Stomach (tissue), 8 donors: ENCODE measurements at regions not wholly inside any gene's neighbourhood (a gene's known extent, or its start where the extent isn't known, plus 50 kb on each side); places are given as distances from the start of the nearest gene placed in this dataset.

Source experiments
- DNase-seq, 2 donors: peaks; one replicate each; pipeline versions ENCODE4 v3.0.0 to v3.0.0-alpha.2; 2013 to 2019
- H3K27ac ChIP-seq, 5 donors: fragments of 200-600 bp in 4 of 5; sonication (generic) in 4 of 5; one replicate each; pipeline ENCODE4 v1.5.1; 2013 to 2019; ENCODE audit warnings: mild to moderate bottlenecking in 1 of 5, moderate library complexity in 1 of 5
- H3K27me3 ChIP-seq, 3 donors: fragments of 200-600 bp; sonication (generic); one replicate each; pipeline ENCODE4 v1.5.1; 2017 to 2019; ENCODE audit warnings: mixed run types in 1 of 3
- H3K36me3 ChIP-seq, 4 donors: fragments of 200-600 bp; sonication (generic); 1 replicate in 3 of 4; 2 replicates in 1 of 4; pipeline ENCODE4 v1.5.1; 2016 to 2019
- H3K4me1 ChIP-seq, 4 donors: fragments of 200-600 bp; sonication (generic); one replicate each; pipeline ENCODE4 v1.5.1; 2016 to 2019
- H3K4me3 ChIP-seq, 4 donors: fragments of 200-600 bp; sonication (generic) in 3 of 4; one replicate each; pipeline ENCODE4 v1.5.1; 2016 to 2019; ENCODE audit warnings: mild to moderate bottlenecking in 1 of 4
- H3K9me3 ChIP-seq, 4 donors: fragments of 200-600 bp; sonication (generic); one replicate each; pipeline ENCODE4 v1.5.1; 2016 to 2019
- EP300 ChIP-seq: sonication (generic); formaldehyde crosslinking; IDR thresholded peaks from one replicate; pipeline ENCODE4 v1.6.1; 2017; ENCODE audit warnings: antibody characterized with exemption
- POLR2A ChIP-seq, 4 donors: fragments of 450-650 bp; IDR thresholded peaks; one replicate each; pipeline ENCODE4 v1.6.1; 2016; ENCODE audit warnings: antibody characterized with exemption in 4 of 4, control low read depth in 2 of 4, mild to moderate bottlenecking in 1 of 4, moderate library complexity in 1 of 4
- POLR2AphosphoS5 ChIP-seq, 3 donors: sonication (generic); formaldehyde crosslinking; IDR thresholded peaks; one replicate each; pipeline ENCODE4 v1.6.1; 2016; ENCODE audit warnings: antibody characterized with exemption in 3 of 3
- WGBS, 5 donors: extraction: QIAGEN DNeasy Blood & Tissue Kit in 3 of 5; methylation state at CpG; one replicate each; pipeline versions ENCODE4 v1.1.5 to v1.1.7; 2013 to 2018; 5-methylcytosine and 5-hydroxymethylcytosine counted together
- intact Hi-C: fragments of 100-400 bp; cut with DNase I; formaldehyde crosslinking; loops from one replicate; pipeline ENCODE4 v1.15.1; 2023; ENCODE audit warnings: low total_unique reads
- TF ChIP-seq, protein P1 (sequence below), 7 experiments: fragments of 450-650 bp in 4 of 7; fragments of 200-600 bp in 3 of 7; sonication (generic) in 3 of 7; IDR thresholded peaks; one replicate each; pipeline ENCODE4 v1.5.1; 2016 to 2019; ENCODE audit warnings: antibody characterized with exemption in 7 of 7, control low read depth in 2 of 7, mild to moderate bottlenecking in 1 of 7
- donor health status: healthy with polysubstance abuse.
- donor health status: Bipolar disorder and iron deficiency.
- donor health status: healthy.

DNA sequence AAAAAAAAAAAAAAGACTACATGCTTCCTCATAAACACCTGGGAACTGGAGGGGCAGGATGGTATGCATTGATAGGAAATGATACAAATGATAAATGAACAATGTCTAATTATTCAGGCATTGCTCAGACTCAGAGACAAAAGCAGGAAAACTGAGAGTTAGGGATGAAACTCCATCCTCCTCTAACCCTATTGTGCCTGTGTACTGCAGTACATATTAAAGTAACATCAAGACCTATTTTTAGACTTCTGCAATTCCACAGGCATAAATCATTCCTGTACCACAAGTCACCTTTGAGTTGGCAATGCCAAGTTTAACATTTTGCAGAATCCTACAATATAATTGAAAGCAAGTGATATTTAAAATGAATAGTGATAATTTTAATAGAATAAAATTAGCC, 156.5 kb upstream of the USP15 start:
- intact Hi-C loops = no loop called here
- peaks cover 0 to 2% (median 0%) of the 10 kb centered on the region in 4 donors for H3K9me3 ChIP-seq
- no peaks in the 10 kb centered on the region for H3K4me1 ChIP-seq
- H3K36me3 ChIP-seq = no peaks in the 10 kb centered on the region
- TF ChIP-seq POLR2AphosphoS5 (IDR thresholded peaks at IDR 0.05) (no peak), POLR2A (IDR thresholded peaks at IDR 0.05) (no peak), EP300 (no peak)
- TF ChIP-seq, protein P1, sequence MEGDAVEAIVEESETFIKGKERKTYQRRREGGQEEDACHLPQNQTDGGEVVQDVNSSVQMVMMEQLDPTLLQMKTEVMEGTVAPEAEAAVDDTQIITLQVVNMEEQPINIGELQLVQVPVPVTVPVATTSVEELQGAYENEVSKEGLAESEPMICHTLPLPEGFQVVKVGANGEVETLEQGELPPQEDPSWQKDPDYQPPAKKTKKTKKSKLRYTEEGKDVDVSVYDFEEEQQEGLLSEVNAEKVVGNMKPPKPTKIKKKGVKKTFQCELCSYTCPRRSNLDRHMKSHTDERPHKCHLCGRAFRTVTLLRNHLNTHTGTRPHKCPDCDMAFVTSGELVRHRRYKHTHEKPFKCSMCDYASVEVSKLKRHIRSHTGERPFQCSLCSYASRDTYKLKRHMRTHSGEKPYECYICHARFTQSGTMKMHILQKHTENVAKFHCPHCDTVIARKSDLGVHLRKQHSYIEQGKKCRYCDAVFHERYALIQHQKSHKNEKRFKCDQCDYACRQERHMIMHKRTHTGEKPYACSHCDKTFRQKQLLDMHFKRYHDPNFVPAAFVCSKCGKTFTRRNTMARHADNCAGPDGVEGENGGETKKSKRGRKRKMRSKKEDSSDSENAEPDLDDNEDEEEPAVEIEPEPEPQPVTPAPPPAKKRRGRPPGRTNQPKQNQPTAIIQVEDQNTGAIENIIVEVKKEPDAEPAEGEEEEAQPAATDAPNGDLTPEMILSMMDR (IDR thresholded peaks at IDR 0.05) = no peak
- no peak overlapping the region for H3K4me3 ChIP-seq
- H3K27ac ChIP-seq = no peak overlapping the region
- no peaks in the 10 kb centered on the region for H3K27me3 ChIP-seq
- no peak for DNase-seq

DNA sequence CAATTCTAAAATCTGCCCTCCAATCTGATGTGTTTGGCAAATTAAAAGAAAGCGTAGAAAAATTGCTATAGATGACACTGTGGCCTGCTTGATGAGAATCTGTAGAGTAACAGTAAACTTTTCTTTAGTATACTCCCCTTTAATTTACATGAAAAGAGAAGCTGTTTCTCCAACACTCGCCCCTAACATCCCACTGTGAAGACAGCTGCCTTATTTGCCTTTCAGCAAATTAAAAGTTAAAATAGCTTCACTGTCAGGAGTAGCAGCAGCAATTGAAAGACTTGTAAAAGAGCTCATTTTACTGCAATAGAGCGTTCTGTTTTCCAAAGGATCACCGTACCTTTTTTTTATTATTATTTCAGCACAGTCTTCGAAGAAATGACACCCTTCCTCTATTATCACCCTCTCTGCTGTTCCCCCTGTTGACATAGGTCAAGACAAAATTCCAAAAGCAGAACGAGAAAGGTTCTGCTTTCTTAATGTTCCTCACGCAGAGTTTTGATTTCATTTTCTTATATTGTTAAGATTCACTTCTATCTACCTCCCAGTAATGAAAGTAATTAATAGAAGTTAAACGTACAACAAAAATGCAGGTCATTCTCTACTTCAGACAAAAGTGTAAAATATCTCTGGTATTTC, 153.5 kb upstream of the USP15 start:
- Histone ChIP-seq H3K4me1 (no peaks in the 10 kb centered on the region), H3K27me3 (no peaks in the 10 kb centered on the region), H3K27ac (no peak overlapping the region), H3K4me3 (no peak overlapping the region), H3K9me3 (peaks cover 0 to 11% (median 0%) of the 10 kb centered on the region in 4 donors), H3K36me3 (no peaks in the 10 kb centered on the region)
- TF ChIP-seq EP300 (no peak), POLR2AphosphoS5 (IDR thresholded peaks at IDR 0.05) (no peak), POLR2A (IDR thresholded peaks at IDR 0.05) (no peak)
- TF ChIP-seq, protein P1 (IDR thresholded peaks at IDR 0.05) = no peak
- intact Hi-C loops = no loop called here
- WGBS, 5 donors = 58 to 74% (median 70%) methylated on average over 8 of the region's 8 CpGs
- DNase-seq = no peak

DNA sequence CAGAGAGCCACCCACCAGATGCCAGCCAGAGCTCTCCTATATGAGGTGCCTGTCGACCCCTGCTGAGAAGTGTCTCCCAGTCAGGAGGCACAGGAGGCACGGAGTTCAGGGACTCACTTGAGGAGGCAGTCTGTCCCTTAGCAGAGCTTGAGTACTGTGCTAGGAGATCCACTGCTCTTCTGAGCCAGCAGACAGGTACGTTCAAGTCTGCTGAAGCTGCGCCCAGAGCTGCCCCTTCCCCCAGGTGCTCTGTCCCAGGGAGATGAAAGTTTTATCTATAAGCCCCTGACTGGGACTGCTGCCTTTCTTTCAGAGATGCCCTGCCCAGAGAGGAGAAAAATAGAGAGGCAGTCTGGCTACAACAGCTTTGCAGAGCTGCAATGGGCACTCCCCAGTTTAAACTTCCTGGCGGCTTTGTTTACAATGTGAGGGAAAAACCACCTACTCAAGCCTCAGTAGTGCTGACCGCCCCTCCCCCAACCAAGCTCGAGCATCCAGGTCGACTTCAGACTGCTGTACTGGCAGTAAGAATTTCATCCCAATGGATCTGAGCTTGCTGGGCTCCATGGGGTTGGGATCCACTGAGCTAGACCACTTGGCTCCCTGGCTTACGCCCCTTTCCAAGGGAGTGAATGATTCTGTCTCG, 146.7 kb upstream of the USP15 start:
- Histone ChIP-seq H3K9me3 (peaks cover 0 to 11% (median 0%) of the 10 kb centered on the region in 4 donors), H3K27ac (no peak overlapping the region), H3K4me3 (no peak overlapping the region), H3K27me3 (peaks cover 0 to 10% (median 0%) of the 10 kb centered on the region in 3 donors), H3K4me1 (no peaks in the 10 kb centered on the region), H3K36me3 (no peaks in the 10 kb centered on the region)
- intact Hi-C loops = no loop called here
- TF ChIP-seq, protein P1 (IDR thresholded peaks at IDR 0.05) = no peak
- no peak for TF ChIP-seq EP300
- no peak for TF ChIP-seq POLR2A (IDR thresholded peaks at IDR 0.05)
- no peak for TF ChIP-seq POLR2AphosphoS5 (IDR thresholded peaks at IDR 0.05)
- WGBS, 5 donors = 45 to 68% (median 53%) methylated on average over 7 to 10 of the region's 10 CpGs
- DNase-seq = no peak

DNA sequence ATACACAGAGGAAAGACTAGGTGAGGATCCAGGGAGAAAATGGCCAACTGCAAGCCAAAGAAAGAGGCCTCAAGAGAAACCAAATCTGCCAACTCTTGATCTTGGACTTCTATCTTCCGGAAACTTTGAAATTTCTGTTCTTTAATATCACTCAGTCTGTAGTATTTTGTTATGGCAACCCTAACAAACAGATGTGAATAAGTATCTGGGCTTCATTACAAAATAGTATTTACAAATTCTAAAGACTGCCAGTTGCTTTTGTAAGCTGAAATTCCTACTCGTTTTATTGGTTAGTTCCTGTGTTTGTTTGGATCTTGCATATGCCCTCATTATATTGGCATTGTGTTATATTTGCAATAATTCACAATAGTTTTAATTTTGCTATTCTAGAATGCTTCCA, 143.2 kb upstream of the USP15 start:
- H3K36me3 ChIP-seq = no peaks in the 10 kb centered on the region
- 38 to 53% (median 51%) methylated on average over 2 of the region's 2 CpGs for WGBS, 5 donors
- no peak for DNase-seq

More for the DNA sequence above, 143.2 kb upstream of the USP15 start:
- H3K4me1 ChIP-seq = no peaks in the 10 kb centered on the region
- no peak for TF ChIP-seq EP300
- no peak for TF ChIP-seq POLR2A (IDR thresholded peaks at IDR 0.05)
- TF ChIP-seq POLR2AphosphoS5 (IDR thresholded peaks at IDR 0.05) = no peak
- TF ChIP-seq, protein P1 (IDR thresholded peaks at IDR 0.05) = no peak
- peaks cover 0 to 10% (median 0%) of the 10 kb centered on the region in 3 donors for H3K27me3 ChIP-seq
- no peak overlapping the region for H3K4me3 ChIP-seq
- no peak overlapping the region for H3K27ac ChIP-seq
- no peaks in the 10 kb centered on the region for H3K9me3 ChIP-seq
- intact Hi-C loops = no loop called here
